ENCODE measurements at regions not wholly inside any gene's neighbourhood (a gene's known extent, or its start where the extent isn't known, plus 50 kb on each side); places are given as distances from the start of the nearest gene placed in this dataset.

GRCh38 chr6:50141100-50141499 lies 91.4 kb upstream of the DEFB112 start:
- TF ChIP-seq, protein P1, sequence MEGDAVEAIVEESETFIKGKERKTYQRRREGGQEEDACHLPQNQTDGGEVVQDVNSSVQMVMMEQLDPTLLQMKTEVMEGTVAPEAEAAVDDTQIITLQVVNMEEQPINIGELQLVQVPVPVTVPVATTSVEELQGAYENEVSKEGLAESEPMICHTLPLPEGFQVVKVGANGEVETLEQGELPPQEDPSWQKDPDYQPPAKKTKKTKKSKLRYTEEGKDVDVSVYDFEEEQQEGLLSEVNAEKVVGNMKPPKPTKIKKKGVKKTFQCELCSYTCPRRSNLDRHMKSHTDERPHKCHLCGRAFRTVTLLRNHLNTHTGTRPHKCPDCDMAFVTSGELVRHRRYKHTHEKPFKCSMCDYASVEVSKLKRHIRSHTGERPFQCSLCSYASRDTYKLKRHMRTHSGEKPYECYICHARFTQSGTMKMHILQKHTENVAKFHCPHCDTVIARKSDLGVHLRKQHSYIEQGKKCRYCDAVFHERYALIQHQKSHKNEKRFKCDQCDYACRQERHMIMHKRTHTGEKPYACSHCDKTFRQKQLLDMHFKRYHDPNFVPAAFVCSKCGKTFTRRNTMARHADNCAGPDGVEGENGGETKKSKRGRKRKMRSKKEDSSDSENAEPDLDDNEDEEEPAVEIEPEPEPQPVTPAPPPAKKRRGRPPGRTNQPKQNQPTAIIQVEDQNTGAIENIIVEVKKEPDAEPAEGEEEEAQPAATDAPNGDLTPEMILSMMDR (IDR thresholded peaks at IDR 0.05): no peak
- no peak for TF ChIP-seq POLR2A (IDR thresholded peaks at IDR 0.05)
